ENCODE measurements at regions not wholly inside any gene's neighbourhood (a gene's known extent, or its start where the extent isn't known, plus 50 kb on each side); places are given as distances from the start of the nearest gene placed in this dataset.
"Not testable (repeated sequence)": the region's sequence is repeated elsewhere in the genome, so short reads cannot be mapped to it uniquely, and the experiment has no call there.

GRCh38 chr20:55172310-55173002 lies 697.1 kb downstream of the DOK5 start:
- no peak for DNase-seq (ENCODE audit: low read depth, low spot score)

DNA sequence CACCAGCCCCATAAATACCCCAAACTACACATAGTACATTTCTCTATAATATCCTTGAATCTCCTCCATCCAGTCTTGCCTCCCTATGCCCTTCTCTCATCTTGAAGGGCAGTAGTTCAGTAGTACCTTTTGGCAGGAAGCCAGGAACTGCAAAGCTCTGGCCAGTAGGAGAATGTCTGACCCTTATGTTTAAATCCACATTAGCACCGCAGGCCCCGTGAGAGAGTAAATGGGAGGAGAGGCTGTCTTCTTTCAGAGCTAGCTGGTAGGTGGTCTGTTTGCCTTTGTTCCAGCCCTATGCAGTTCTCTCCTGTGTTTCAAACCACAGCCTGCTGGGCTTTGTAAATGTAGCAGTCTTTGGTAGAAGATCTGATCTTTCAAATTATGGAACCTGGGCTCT lies 690.7 kb downstream of the DOK5 start:
- no peak for DNase-seq (ENCODE audit: low read depth, low spot score)

- no peak for DNase-seq (ENCODE audit: low read depth, low spot score)
Observed at GRCh38 chr20:55160996-55161395, 685.6 kb downstream of the DOK5 start.

DNA sequence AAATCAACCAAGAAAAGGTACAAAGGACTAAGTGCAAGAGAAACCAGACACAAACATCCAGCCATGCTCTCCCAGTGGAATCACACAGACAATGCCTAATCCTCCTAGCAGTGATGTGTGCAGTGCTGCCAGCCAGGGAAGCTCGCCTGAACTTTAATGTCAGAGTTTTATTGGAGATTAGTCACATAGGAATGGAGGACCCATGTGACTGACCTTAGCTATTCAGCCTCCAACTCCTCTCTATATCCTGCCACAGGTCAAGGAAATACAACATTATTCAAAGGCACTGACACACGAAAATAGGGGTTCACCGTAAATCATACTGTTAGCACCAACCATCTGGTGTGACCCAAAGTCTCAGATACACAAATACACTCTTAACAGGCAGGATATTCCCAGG lies 684.6 kb downstream of the DOK5 start:
- DNase-seq (ENCODE audit: low read depth, low spot score), result no peak

- DNase-seq (ENCODE audit: low read depth, low spot score), result no peak
Observed at GRCh38 chr20:55159230-55159629, 683.8 kb downstream of the DOK5 start.

DNA sequence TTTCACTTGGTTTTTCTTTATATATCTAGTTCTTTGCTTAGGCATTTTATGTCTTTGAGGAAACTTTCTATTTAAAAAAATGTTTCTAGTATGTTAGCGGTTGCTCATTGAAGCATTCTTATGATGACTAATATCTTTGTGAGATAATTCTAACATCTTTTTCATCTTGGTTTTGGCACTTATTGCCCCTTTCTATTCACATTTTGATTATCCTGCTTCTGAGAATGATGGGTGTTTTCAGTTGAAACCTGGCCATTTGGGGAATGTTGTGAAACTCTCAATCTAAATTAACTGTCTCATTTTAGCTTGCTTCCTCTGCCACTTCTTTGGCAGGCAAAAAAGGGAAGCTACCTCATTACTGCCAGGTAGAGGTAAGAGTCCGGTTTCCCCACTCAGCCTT lies 683.1 kb downstream of the DOK5 start:
- DNase-seq (ENCODE audit: low read depth, low spot score), result no peak

DNA sequence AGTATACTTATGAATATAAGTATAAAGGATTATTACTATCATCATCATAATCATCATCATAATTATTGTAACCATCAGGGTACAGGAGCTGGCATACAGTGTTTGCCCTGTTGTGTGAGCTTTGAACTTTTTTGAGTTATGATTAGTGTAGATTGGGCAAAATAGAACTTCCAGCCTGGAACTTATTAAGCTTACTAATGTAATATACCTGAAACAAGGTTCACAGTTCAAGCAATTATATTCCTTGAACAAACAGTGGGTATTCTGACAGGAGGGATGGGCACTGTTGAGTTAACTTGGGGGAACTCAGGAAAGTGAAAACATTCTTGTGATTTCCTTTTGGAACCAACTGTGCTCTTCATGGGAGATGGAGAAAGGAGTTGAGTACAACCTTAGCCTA lies 680.0 kb downstream of the DOK5 start:
- no peak for DNase-seq (ENCODE audit: low read depth, low spot score)

DNA sequence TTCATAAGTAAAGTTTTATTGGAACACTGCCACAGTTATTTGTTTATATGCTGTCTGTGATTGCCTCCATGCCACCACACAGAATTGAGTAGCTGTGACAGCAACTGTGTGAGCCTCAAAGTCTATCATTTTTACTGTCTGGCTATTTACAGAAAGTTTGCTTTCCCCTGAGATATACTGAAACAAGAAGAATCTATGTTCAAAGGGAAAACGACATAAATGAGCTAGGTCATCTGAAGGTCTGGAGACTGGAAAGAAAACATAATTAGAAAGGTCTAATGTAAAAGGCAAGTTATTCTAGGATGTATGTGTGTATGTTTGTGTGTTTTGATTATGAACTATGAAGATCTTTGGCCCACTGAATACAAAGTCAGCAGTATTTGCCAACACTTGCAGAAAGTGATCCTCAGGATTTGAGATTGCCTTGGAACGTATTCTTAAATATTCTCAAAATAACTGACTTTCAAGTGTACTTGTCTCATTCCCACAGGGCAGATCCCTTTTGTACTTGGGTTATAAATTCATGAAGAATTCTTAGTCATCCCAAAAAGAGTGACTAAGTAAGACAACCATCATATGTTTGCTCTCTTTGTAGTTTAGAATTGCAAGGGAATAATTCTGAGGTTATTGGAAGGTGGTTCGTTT lies 677.7 kb downstream of the DOK5 start:
- no peak for DNase-seq (ENCODE audit: low read depth, low spot score)

GRCh38 chr20:55151171-55151570 lies 675.8 kb downstream of the DOK5 start:
- no peak for DNase-seq (ENCODE audit: low read depth, low spot score)

DNA sequence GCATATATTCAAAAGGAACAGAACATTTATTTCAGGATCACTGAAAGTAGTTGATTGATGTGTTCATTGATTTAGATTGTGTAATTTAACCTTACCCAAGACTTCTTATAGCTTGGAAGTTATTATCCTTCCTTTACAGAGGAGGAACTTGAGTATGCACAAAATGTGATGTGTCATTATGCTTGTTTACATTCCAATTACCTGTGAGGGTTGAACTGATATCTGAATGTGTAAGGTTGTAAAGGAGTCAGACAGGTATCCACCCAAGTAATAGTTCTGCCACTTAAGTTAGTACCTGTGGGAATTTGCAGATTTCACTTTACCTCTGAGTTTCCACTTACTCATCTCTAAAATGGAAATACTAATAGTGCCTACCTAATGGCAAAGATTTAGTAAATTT lies 668.2 kb downstream of the DOK5 start:
- no peak for DNase-seq (ENCODE audit: low read depth, low spot score)

- DNase-seq (ENCODE audit: low read depth, low spot score), result no peak
Observed at GRCh38 chr20:55142932-55143331, 667.5 kb downstream of the DOK5 start.

GRCh38 chr20:55140631-55141030 lies 665.2 kb downstream of the DOK5 start:
- no peak for DNase-seq (ENCODE audit: low read depth, low spot score)

GRCh38 chr20:55139173-55139765 lies 663.9 kb downstream of the DOK5 start:
- no peak for DNase-seq (ENCODE audit: low read depth, low spot score)

- DNase-seq (ENCODE audit: low read depth, low spot score), result no peak
Observed at GRCh38 chr20:55135923-55136322, 660.5 kb downstream of the DOK5 start.

DNA sequence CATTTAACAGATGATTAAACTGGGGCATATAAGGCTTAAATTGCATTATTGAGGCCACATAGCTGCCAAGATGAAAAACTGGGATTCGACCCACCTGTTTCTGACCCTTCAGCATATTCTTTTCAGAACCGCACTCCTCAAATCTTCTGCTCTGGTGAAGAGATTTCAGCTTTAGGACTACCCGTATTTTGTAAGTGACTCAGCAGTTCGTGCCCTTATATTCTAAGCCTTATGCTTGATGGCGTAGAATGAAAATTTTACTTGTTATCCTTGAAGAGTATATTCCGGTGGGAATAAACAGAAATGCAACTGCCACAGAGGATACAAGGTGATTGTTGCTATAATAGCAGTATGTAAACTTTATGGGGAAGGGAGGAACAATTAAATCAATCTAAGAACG lies 657.1 kb downstream of the DOK5 start:
- DNase-seq (ENCODE audit: low read depth, low spot score), result no peak

GRCh38 chr20:55117577-55117976 lies 642.2 kb downstream of the DOK5 start:
- DNase-seq (ENCODE audit: low read depth, low spot score), result not testable (repeated sequence)

DNA sequence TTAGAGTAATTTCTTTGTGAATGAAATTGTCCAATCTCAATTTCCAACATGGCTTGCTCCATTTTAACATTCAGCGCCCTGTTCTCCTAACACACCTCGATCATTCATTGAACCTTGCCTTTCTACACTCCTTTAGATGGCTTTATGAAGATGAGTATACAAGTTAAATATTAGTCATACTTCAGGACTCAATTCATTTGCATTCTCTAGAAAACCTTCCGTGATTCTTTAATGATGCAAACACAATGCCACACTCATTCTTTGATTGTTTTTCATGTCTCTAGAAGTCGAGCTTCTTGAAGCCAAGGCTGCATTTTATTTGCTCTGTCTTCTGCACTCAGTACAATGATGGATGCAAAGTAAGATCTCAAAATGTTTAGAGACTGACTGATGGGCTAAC lies 641.2 kb downstream of the DOK5 start:
- no peak for DNase-seq (ENCODE audit: low read depth, low spot score)

DNA sequence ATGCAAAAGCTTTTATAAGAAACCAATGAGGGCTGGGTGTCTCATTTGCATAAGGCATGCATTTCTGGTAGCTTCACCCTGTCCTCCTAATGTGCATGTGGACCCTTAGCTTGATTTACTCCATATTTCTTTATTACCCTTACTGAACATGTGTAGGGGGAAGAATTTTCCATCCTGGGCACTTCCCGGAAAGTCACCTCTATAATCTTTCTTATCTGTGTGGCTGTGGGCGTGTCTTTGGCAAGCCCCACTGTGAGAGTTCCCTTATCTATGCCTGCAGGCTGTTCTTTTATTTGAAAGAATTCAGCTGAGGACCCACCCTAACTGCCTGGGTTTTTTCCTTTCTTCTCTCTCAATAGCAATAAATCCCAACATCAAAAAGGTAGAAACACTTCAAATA lies 627.8 kb downstream of the DOK5 start:
- no peak for DNase-seq (ENCODE audit: low read depth, low spot score)

DNA sequence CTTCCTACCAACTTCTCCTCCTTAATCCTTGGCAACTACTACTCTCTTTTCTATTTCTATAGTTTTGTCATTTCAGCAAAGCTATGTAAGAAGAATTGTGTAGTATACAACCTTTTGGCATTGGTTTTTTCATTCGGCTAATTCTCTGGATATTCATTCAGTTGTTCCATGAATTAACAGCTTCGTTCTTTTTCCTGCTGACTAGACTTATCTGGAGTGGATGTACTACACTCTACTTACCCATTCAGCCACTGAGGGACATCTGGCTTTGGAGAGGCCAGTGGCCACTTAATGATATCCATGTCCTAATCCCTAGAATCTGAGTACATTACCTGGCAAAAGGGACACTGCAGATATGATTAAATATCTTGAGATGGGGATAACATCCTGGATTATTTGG lies 623.9 kb downstream of the DOK5 start:
- no peak for DNase-seq (ENCODE audit: low read depth, low spot score)

- no peak for DNase-seq (ENCODE audit: low read depth, low spot score)
Observed at GRCh38 chr20:55097621-55098020, 622.2 kb downstream of the DOK5 start.

DNA sequence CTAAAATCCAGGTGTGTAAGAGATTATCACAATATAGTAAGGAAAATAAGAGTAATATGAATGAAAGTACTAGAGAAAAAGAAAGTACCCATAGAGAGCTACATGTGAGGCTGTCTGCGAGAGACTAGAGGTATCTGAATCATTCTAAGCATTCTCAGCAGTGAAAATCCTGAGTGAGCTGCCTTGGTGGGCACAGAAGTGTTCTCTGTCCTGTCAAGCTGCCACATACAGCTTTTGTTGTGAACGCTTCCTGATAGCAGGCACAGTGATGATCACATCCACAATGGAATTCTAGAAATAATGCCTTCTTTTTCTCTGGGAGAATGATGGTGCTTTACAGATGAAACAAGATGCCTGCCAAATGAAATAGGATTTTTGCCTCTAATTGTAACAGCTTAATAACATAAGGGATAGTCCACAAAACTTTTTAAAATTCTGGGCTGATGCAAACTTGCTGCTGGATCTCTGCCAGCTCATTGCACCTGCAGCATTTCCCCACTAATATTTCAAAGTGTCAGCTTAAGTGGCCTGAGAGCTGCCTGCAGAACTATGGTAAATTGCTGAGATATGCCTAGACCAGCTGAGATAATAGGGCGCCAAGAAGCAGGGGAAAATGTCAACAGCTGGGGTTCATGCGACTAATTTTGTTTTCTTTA lies 620.5 kb downstream of the DOK5 start:
- DNase-seq (ENCODE audit: low read depth, low spot score), result no peak

DNA sequence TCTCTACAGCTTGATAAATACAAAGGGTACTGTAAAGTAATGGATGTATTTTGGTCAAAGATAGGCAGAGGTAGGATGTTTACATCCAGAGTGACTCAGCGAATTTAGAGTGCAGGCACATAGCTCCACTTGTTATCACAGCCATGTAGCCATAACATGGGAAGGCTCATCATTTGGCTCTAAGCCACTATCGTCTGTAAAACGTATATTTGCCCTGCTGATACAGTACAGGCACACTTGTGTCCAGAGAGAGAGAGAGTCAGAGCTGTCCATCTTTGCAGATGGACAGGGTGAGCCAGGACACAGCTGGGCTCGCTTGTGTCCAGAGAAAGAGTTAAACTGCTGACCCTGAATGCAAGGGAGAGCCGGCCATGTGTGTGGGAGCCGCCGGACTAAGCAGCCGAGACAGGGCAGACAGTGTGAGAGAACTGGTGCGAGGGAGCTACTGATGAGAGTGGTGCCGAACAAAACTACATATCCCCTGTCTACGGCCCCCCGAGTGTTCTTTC lies 619.0 kb downstream of the DOK5 start:
- no peak for DNase-seq (ENCODE audit: low read depth, low spot score)

All from pulmonary artery endothelial cell (primary cell).